ENCODE measurements at regions not wholly inside any gene's neighbourhood (a gene's known extent, or its start where the extent isn't known, plus 50 kb on each side); places are given as distances from the start of the nearest gene placed in this dataset.
"Not testable (repeated sequence)": the region's sequence is repeated elsewhere in the genome, so short reads cannot be mapped to it uniquely, and the experiment has no call there.

GRCh38 chr6:104676679-104677078 is 183.0 kb downstream of the HACE1 start:
- not testable (repeated sequence) for TF ChIP-seq CTCF, POLR2A, POLR2AphosphoS5, EP300 (IDR thresholded peaks at IDR 0.05)
